NCI-H345 (cell line): ENCODE measurements at regions not wholly inside any gene's neighbourhood (a gene's known extent, or its start where the extent isn't known, plus 50 kb on each side); places are given as distances from the start of the nearest gene placed in this dataset.

Experiments
- DNase-seq: peaks from one replicate; lab custom pipeline; 2025; lab: John Stamatoyannopoulos, UW

DNA sequence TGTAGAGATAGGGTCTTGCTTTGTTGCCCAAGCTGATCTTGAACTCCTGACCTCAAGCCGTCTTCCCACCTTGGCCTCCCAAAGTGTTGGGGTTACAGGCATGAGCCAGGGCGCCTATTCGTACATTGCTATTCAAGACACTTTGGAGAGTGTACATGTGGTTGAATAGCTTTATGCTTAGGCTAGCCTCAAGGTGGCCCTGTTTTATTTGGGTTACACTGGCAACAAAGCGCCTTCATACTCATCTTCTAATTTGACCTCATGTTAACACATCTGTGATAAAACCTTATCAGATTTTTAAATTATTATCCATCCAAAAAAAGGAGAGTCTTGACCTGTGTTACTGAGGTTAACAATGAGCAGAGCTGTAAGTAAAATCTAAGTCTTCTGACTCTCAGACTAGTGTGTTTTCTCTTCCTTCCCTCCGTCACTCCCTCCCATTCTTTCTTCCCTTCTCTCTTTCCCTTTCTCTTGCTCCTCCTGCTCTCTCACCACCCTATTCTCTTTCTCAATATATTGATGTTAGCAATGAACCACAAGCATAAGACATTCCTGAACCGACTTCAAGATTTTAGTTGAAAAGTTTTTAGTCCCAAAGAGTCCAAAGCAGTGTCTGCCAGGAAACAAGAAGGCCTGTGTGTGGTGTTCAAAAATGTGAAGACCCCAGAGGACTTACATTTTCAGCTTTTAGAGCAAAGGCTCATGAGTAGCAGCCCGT, 603.7 kb upstream of the CFAP20DC start:
- DNase-seq: no peak

DNA sequence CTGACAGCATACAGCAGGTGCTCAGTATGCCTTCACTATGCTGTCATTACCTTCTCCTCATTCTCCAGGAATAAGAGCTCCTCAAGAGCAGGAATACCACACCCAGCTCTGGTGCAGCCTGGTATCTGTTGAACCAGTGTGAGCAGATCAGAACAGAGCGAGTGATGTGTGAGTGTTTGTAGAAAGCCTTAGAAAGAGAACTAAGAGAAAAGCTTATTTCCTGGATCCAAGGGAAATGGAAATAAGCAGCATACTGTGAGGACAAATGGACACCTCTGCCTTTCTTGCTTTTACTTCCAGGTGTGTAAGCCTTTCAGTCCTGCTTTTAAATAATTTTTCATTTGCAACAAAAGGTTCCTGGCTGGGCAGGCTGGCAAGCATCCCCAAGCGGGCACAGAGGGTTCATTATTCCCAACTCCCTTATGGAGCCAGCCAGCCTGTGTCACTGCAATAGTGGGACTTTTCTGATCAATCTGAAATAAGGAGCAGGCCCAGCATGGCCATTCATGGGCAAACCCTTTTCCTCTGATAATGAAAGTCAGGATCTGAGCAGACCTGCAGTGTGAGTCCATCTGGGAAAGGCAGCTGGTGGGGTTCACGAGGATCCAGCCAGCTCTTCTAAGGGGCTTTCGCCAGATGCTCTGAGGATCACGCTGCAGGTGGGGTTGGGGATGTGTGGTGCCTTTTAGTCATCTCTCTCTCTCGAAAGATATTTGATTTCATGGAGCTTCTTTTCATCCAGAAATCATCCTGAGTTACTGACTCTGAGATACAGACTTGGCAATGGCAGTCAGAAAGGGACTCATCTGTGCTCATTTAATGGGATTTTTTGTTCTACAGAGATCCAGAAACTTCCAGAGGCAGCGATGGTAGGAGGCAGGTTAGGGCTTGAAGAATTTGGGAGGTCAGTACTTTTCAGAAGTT, 594.9 kb upstream of the CFAP20DC start:
- no peak for DNase-seq

DNA sequence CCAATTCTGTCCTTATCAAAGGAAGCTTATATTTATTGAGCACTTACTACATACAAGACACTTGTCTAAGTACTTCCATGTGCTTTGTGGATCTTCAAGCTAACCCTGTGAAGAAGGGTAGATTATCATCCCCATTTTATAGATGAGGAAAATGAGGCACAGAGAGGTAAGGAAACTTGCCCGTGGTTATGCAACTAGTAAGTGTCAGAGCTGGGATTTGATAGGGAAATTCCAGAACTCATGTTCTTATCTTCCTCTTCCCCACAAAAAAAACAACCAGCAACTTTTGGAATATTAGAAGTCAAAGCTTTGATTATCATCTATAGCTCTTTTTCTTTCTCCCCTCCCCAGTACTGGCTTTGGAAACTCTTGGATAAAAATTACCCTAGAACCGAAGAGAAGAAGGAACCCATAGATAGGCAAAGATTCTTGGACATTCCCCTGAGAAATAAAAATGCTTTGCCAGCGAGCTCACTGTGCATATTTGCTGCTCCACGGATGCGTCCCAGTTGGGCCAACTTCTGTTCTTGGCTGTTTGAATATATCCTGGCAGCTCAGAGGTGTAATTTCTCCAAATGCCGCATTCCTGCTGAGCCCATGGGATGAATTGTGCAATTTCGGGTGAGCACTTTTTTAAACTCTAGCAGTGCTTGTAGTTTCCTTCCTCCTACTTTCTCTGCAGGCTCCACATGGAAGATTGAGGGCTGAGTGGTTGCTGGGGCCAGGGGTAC, 591.5 kb upstream of the CFAP20DC start:
- no peak for DNase-seq

DNA sequence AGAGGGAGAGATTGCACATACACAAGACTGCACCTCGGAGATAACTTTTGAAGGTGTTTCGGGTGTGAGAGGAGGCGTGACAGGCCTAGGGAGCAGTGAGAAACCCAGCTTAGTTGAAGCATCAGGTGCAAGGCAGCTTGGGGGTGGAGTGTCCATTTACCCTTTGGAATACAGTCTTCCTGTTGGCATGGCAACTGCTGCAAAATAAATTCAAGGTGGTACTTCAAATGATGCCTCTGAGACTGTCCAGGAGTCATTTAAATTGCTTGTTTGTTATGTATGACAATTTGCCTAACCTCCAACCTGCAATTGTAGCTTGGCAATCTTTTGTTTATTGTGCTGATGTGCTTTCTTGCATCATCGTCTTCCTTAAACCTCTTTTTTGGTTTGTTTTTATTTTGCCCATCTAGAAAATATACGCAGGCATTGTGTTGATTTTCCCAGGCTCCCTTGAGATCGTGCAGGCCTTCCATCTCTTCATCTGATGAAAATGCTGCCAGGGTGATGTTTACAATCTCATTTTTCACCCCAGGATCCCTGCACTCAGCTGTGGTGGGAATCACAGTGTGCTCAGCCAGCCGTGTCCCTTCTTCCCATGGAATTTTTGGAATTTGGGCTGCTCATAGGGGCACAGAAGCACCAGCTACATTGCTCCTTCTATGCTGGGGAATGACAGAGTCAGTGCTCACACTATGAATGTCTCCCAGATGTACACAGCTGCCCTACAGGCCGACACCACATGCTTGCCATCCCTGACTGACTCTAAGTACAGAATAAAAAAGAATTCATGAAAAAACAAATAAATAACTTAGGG, 583.1 kb upstream of the CFAP20DC start:
- DNase-seq: peak; percentile 65

DNA sequence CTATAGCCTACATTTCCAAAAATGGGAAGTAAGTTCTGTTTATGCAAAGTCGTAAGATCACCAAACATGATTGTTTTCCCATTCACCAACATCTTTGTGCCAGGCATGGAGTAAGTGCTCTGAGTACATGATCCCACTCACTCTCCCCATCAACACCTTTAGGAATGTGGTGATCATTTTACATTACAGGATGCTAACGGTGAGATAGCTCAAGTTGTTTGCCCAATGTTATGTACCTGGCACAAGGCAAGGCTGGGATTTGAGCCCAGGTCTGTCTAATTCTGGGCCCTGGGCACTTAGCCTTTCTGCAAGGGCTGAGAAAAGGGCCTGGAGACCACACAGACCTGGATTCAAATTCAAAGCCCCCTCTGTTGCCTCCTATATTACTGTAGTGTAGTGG, 581.7 kb upstream of the CFAP20DC start:
- no peak for DNase-seq

DNA sequence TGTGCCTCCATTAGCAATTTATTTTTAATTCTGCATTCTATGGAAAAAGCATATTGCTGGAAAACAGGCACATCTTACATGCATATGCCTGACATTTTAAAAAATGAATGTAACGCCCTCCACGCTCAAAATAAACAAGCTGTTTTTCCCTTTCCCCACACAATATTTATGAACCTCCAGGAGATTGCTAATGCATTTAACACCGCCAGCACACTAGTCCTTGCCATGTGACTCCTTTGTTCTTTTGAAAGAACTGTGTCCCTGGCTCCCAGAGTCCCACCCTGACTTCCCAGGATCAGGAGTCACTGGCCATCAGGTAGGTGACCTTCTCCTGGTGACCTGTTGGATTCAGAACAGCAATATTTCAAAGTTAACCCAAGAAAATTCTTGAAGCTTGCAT, 571.2 kb upstream of the CFAP20DC start:
- DNase-seq: no peak

- DNase-seq: no peak
These were observed 570.5 kb upstream of the CFAP20DC start for GRCh38 chr3:59620325-59620724.

DNA sequence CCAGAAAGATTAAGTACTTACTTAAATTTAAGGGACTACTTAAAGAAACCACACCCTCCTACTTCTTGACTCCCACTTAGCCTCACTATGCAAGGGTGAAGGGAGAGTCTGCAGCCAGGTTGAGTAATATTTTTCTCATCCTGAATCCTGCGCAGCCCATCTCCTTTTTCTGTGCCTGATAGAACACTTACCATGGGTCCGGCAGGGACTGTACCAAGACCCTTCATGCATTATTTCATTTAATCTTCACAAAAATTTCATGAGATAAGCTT, 562.6 kb upstream of the CFAP20DC start:
- no peak for DNase-seq

DNA sequence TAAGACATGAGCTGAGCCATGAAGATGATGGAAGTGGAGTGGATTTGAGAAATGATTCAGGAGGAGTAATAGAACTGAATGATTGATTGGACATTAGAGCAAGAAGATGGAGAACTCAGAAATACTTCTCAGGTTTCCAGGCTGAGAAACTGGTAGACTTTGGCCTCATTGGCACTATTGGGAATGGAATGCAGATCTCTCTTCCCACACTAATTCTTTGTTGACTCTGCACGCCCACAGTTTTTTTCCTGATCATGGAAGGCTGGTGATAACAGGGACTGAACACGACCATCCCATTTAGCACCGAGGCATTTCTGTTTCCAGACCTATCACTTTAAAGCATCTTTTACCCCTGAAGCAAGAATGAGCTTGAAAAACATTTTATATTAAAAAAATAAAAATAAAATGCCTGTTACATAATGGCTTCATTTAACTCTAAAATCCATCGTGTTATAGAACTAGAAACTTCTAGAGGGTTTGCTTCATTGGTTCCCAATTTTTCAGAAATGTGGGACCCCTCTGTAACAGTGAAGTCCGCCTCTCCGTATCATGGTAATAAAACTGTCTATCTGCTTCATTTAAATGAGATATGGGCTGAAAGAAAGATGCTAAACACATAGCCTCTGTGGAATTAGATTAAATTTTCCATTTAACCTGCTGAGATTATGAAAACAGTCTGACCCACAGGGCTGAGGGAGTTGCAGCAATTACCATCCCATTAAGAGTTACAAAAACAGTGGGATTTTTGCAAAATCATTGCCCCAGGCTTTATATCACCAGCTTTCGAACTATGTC, 562.0 kb upstream of the CFAP20DC start:
- DNase-seq: no peak

- peak; percentile 58 for DNase-seq
These were observed 560.0 kb upstream of the CFAP20DC start for GRCh38 chr3:59609657-59610348.

DNA sequence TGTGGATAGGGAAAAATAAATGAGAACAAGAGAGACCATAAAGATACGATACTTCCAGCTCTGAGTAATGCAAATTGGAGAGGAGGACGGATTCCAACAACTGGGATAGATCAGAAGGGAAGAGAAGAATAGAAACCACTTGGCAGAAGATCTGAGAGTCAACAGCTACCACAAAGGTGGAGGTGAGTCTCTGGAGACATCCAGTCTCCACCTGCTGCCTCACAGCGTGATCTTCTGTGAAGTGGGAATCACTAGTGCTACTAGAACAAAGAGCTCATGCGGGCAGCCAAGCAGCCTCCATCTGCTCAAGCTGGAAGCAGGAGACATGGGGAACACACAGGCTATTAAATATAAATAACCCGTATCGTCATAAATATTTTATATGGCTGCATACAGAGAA, 558.5 kb upstream of the CFAP20DC start:
- peak; percentile 96 for DNase-seq

GRCh38 chr3:59607656-59608055, 557.8 kb upstream of the CFAP20DC start:
- DNase-seq: peak; percentile 3

DNA sequence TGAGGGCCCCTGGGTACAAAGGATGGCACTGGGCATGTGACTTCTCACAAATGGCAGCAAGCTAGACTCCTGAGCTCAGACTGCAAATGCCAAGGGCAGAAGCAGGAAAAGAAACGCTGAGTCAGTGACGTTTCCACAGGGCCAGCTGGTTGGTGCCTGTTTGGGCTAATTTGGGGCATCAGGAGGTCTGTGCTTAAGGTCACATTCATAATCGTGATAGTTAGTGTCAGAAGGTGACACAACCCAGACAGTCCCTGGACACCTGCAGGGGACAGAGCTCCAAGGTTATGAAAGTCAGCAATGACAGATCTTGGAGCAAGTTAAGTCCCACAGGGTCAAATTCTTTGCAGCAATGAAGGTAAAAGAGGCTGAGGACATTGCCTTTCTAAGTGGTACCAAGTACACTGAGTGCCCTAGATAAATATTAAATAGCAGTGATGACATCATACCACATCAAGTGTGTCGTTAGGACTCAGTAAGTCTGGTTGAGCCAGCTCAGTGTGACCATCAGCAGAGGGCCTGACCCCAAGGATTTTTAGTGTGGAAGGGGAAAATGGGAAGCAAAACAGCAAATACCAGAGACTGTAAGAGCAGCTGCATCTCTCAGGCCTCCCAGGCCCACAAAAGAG, 556.9 kb upstream of the CFAP20DC start:
- no peak for DNase-seq

- peak; percentile 12 for DNase-seq
These were observed 556.2 kb upstream of the CFAP20DC start for GRCh38 chr3:59605944-59606534.

- DNase-seq: peak; percentile 84
These were observed 555.5 kb upstream of the CFAP20DC start for GRCh38 chr3:59605318-59605717.

- DNase-seq: no peak
These were observed 551.7 kb upstream of the CFAP20DC start for GRCh38 chr3:59601486-59601885.

DNA sequence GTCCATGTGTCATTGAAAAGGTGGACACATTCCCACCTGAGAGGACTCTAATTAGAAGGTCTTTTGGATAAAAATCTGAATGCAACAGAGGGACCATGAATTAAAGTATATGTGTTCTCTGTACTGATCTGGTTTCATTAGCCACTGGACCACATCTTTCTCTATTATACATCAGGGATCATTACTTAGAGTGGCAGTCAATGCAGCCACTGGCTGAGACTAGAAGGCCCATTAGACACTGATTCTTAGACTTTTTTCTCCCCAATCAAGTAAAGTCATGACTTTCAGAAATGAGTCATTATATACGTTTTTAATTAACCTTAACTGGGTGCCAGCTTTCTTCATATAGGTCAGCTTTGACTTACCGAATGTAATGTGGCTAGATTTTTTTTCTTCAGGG, 550.8 kb upstream of the CFAP20DC start:
- no peak for DNase-seq

- no peak for DNase-seq
These were observed 546.9 kb upstream of the CFAP20DC start for GRCh38 chr3:59596741-59597140.

DNA sequence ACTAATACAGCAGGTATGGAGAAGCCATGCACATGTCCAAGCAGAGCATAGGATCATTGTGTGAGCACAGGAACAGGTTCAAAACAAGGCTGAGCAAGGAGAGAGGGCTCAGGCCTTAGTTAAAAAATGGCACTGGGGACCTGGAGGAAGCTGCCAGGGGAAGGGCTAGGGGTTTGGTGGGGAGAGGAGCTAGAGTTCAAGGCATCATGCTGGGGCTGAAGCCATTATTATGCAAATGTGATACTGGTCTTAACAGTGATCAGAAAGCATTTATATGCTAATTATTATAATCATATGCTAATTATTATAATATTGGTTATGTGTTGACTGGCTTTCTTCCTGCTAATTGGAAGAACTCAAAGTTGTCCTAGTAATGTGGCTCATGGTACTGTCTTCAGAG, 546.0 kb upstream of the CFAP20DC start:
- no peak for DNase-seq

GRCh38 chr3:59593380-59593779, 543.6 kb upstream of the CFAP20DC start:
- no peak for DNase-seq
